ENCODE measurements at regions not wholly inside any gene's neighbourhood (a gene's known extent, or its start where the extent isn't known, plus 50 kb on each side); places are given as distances from the start of the nearest gene placed in this dataset.
A peak's percentile ranks its signal among the peaks of the same experiment; 100 is the strongest.

DNA sequence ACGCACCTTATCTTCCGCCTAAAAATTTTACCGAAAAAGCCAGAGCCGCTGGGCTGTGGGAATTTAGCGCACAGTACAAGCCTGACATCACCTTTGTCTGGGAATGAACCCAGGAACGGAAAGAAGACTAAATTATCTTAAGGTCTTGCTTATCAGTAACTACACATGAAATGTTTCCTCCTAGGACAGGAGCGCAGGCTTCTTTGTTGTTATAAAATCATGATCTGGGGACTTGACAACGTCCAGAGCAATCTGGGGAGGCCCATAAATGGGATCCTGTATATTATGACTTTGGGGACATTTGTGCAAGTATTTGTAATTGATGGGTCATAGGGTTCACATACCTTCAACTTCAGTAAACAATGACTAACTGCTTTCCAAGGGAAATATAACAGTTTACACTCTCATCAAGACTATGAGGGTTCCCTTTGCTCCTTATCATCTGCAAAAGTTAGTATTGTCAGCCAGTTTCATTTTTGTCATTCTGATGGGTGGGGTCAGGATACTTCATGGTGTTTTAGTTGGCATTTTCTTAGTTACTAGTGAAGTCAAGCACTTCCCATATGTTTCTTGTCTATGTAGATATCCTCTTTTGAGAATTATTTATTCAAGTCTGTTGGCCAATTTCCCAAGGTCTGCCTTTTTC lies 213.9 kb upstream of the PFN2 start (continued):
- TF ChIP-seq YY1 (IDR thresholded peaks at IDR 0.05; ENCODE audit: borderline replicate concordance in 1 of 3, control insufficient read depth in 1 of 3, extremely low read depth in 1 of 3, insufficient read depth in 3 of 3, insufficient read length in 1 of 3, insufficient replicate concordance in 2 of 3, low read depth in 1 of 3, low read length in 2 of 3): no peak

DNA sequence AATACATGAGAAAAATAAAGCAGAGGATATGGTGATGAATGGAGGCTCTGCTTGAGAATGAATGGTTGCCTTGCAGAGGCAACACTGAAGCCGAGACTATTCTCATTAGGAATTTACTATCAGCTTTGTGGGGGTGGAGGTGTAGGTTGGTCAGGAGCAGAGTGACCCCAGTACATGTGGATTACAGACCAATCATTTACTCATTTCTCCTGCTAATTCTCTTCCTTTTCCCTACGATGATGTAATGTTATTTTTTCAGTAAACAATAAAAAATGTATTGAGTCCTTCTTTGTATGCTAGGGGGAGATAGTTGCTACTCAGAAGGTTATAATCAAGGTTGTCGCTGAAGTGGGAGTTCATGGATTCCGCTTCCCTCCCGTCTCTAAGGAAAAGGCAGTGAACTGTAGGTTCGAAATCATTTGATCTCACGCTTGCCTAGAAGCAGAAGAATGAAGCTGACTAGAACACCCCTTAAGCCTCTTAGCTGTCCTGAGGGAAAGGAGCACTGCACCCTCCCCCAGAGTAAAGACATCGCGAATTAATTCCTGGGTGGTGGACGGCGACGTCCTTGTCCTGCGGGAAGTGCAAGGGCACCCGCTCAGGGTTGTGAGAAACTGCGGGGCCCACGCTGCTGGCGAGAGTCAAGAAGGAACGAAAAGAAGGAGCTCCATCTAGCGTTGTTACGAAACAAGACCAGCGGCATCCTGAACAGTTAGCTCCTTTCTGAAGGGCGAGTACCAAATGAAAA lies 213.2 kb upstream of the PFN2 start:
- ChIA-PET CTCF (ENCODE audit: low intra/inter-chr PET ratio) (interaction anchor here (1.4 to 2.2 kb wide), 3 partner anchors 217 to 247 kb away, joined by 5 to 10 read pairs (median 8); no protein-coding TSS in a partner anchor), POLR2A (interaction anchor here (0.7 to 1.0 kb wide), 5 partner anchors 12 to 565 kb away, joined by 3 to 4 read pairs (median 4); no protein-coding TSS in a partner anchor)
- Histone ChIP-seq H3K4me2 (ENCODE audit: insufficient read depth, low read length) (peak overlapping the region; percentile 75), H2AFZ (ENCODE audit: low read depth, low read length) (peak overlapping the region; percentile 87), H3K4me3 (0 out of 2 replicates have a peak overlapping the region, but pooled peaks have one; percentile 4), H3K79me2 (ENCODE audit: control insufficient read depth, insufficient read depth, low read length) (no peaks in the 10 kb centered on the region), H3K27ac (ENCODE audit: extremely low read depth, low read depth, low read length) (no peak overlapping the region), H3K4me1 (replicated peaks in 1 of 2; ENCODE audit: control insufficient read depth in 2 of 2, insufficient read depth in 2 of 2, low read length in 2 of 2) (peaks cover 0 to 5% of the 10 kb centered on the region in 2 experiments; a peak in 1 of 5 replicates), H3K9ac (ENCODE audit: insufficient read depth in 1 of 2, low read depth in 2 of 2, low read length in 2 of 2) (peak overlapping the region in 1 of 2 experiments; percentile 18; a peak in 2 of 4 replicates), H3K27me3 (ENCODE audit: control insufficient read depth in 2 of 2, insufficient read depth in 2 of 2, low read length in 2 of 2) (peaks cover 3 to 9% of the 10 kb centered on the region in 2 experiments; a peak in 3 of 5 replicates), H3K9me1 (ENCODE audit: control insufficient read depth, insufficient read depth, low read length) (no peaks in the 10 kb centered on the region), H3K36me3 (ENCODE audit: control insufficient read depth, insufficient read depth, low read length) (no peaks in the 10 kb centered on the region), H3K9me3 (replicated peaks; ENCODE audit: control insufficient read depth, insufficient read depth, low read depth, low read length) (no peaks in the 10 kb centered on the region), H4K20me1 (replicated peaks; ENCODE audit: control insufficient read depth, insufficient read depth, low read length) (no peaks in the 10 kb centered on the region)
- FAIRE-seq (peak; percentile 83), DNase-seq (ENCODE audit: extremely low read depth in 1 of 4, low spot score in 3 of 4) (peak; percentile 25 to 71 (median 40)), ATAC-seq (peak; percentile 100)
- BruUV-seq (replicated peaks): no TSS peak
- intact Hi-C loops (cut with micrococcal nuclease) (loop anchor here (1.0 kb wide), 3 partner anchors 217 to 304 kb away; no protein-coding TSS in a partner anchor), in situ Hi-C loops (cut with MboI) (no loop called here)
- WGBS (ENCODE audit: insufficient coverage, low coverage, missing lambda C conversion rate): 2% methylated on average over 22 of the region's 22 CpGs
- TF ChIP-seq, protein P1, sequence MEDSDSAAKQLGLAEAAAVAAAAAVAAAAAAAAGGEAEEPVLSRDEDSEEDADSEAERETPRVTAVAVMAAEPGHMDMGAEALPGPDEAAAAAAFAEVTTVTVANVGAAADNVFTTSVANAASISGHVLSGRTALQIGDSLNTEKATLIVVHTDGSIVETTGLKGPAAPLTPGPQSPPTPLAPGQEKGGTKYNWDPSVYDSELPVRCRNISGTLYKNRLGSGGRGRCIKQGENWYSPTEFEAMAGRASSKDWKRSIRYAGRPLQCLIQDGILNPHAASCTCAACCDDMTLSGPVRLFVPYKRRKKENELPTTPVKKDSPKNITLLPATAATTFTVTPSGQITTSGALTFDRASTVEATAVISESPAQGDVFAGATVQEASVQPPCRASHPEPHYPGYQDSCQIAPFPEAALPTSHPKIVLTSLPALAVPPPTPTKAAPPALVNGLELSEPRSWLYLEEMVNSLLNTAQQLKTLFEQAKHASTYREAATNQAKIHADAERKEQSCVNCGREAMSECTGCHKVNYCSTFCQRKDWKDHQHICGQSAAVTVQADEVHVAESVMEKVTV (CRISPR knock-in tag; IDR thresholded peaks at IDR 0.05): peak; percentile 52
- TF ChIP-seq SMC3 (conservative IDR thresholded peaks at IDR 0.05; ENCODE audit: insufficient read depth, low read depth, low read length) (peak; percentile 76), PTTG1 (tag; IDR thresholded peaks at IDR 0.05; ENCODE audit: low read depth) (no peak), BDP1 (IDR thresholded peaks at IDR 0.05; ENCODE audit: insufficient read depth, insufficient read length) (no peak), ZNF431 (CRISPR knock-in tag; IDR thresholded peaks at IDR 0.05) (no peak), RBFOX2 (IDR thresholded peaks at IDR 0.05; ENCODE audit: low read depth, low read length) (no peak), STAT5B (CRISPR knock-in tag; IDR thresholded peaks at IDR 0.05) (no peak), CBFA2T3 (IDR thresholded peaks at IDR 0.05) (no peak), ZNF507 (tag; conservative IDR thresholded peaks at IDR 0.05) (no peak)
- TF ChIP-seq, protein P2, sequence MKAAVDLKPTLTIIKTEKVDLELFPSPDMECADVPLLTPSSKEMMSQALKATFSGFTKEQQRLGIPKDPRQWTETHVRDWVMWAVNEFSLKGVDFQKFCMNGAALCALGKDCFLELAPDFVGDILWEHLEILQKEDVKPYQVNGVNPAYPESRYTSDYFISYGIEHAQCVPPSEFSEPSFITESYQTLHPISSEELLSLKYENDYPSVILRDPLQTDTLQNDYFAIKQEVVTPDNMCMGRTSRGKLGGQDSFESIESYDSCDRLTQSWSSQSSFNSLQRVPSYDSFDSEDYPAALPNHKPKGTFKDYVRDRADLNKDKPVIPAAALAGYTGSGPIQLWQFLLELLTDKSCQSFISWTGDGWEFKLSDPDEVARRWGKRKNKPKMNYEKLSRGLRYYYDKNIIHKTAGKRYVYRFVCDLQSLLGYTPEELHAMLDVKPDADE (conservative IDR thresholded peaks at IDR 0.05; ENCODE audit: control insufficient read depth, low read depth, low read length): no peak
- TF ChIP-seq, protein P3, sequence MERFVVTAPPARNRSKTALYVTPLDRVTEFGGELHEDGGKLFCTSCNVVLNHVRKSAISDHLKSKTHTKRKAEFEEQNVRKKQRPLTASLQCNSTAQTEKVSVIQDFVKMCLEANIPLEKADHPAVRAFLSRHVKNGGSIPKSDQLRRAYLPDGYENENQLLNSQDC (CRISPR knock-in tag; IDR thresholded peaks at IDR 0.05): no peak
